ENCODE measurements at regions not wholly inside any gene's neighbourhood (a gene's known extent, or its start where the extent isn't known, plus 50 kb on each side); places are given as distances from the start of the nearest gene placed in this dataset.

GRCh38 chr16:80319181-80319580 is 221.6 kb upstream of the DYNLRB2 start:
- H3K4me3 ChIP-seq (replicated peaks in 1 of 3; ENCODE audit: insufficient read depth in 1 of 3, low read depth in 1 of 3, low read length in 3 of 3) = no peak overlapping the region
- no peak overlapping the region for H3K4me2 ChIP-seq (ENCODE audit: insufficient read depth, low read length)
- H4K20me1 ChIP-seq (replicated peaks; ENCODE audit: control insufficient read depth, extremely low read depth, insufficient read depth, low read length) = no peaks in the 10 kb centered on the region
- H3K9ac ChIP-seq (replicated peaks; ENCODE audit: extremely low read depth, insufficient read depth, low read length) = no peak overlapping the region
- FAIRE-seq = no peak
- no peak overlapping the region for H2AFZ ChIP-seq (ENCODE audit: low read depth, low read length)
- no peaks in the 10 kb centered on the region for H3K9me1 ChIP-seq (replicated peaks; ENCODE audit: control insufficient read depth, extremely low read depth, insufficient read depth, low read length)
- no peak for DNase-seq (ENCODE audit: low read depth, low spot score)
- TF ChIP-seq MAX (IDR thresholded peaks at IDR 0.05; ENCODE audit: insufficient read depth, insufficient read length) (no peak), MYC (IDR thresholded peaks at IDR 0.05; ENCODE audit: low read depth, low read length) (no peak), JUN (IDR thresholded peaks at IDR 0.05; ENCODE audit: borderline replicate concordance, insufficient read depth, insufficient read length, low read depth) (no peak), FOS (IDR thresholded peaks at IDR 0.05; ENCODE audit: borderline replicate concordance, insufficient read depth, low read length) (no peak), CTCF (IDR thresholded peaks at IDR 0.05; ENCODE audit: extremely low read depth in 1 of 2, insufficient read depth in 1 of 2, low read depth in 1 of 2, low read length in 2 of 2) (peak in 1 of 2 donors; percentile 6), POLR2AphosphoS5 (IDR thresholded peaks at IDR 0.05; ENCODE audit: insufficient read depth, low read depth, low read length) (no peak), GATA2 (IDR thresholded peaks at IDR 0.05; ENCODE audit: insufficient read depth, insufficient read length, low read depth, low read length) (no peak), POLR2A (IDR thresholded peaks at IDR 0.05; ENCODE audit: low read depth, low read length) (no peak)
- no peak overlapping the region for H3K27ac ChIP-seq (ENCODE audit: insufficient read depth, low read depth, low read length)
- no peaks in the 10 kb centered on the region for H3K9me3 ChIP-seq (replicated peaks; ENCODE audit: control insufficient read depth, insufficient read depth, low read length)
- CTCF ChIA-PET = no interaction called here
- no TSS peak for BruUV-seq (replicated peaks)
- H3K36me3 ChIP-seq (ENCODE audit: control insufficient read depth in 2 of 2, extremely low read depth in 1 of 2, insufficient read depth in 2 of 2, low read length in 2 of 2) = no peaks in the 10 kb centered on the region
- no peaks in the 10 kb centered on the region for H3K27me3 ChIP-seq (ENCODE audit: control insufficient read depth in 2 of 2, insufficient read depth in 2 of 2, low read length in 2 of 2)
- no peaks in the 10 kb centered on the region for H3K4me1 ChIP-seq (ENCODE audit: control insufficient read depth, extremely low read depth, insufficient read depth, low read length)
- POLR2A ChIA-PET = no interaction called here
- dilution Hi-C loops (cut with MboI; ENCODE audit: extremely low pct_ligation_motif_present, low sequenced_read_pairs) (no loop called here), intact Hi-C loops (cut with micrococcal nuclease) (loop anchor here (2.0 kb wide), 1 partner anchor 322 kb away; no protein-coding TSS in a partner anchor)
- H3K79me2 ChIP-seq (ENCODE audit: control insufficient read depth, insufficient read depth, low read length) = no peaks in the 10 kb centered on the region

Data from endothelial cell of umbilical vein (primary cell).